ENCODE measurements at regions not wholly inside any gene's neighbourhood (a gene's known extent, or its start where the extent isn't known, plus 50 kb on each side); places are given as distances from the start of the nearest gene placed in this dataset.

DNA sequence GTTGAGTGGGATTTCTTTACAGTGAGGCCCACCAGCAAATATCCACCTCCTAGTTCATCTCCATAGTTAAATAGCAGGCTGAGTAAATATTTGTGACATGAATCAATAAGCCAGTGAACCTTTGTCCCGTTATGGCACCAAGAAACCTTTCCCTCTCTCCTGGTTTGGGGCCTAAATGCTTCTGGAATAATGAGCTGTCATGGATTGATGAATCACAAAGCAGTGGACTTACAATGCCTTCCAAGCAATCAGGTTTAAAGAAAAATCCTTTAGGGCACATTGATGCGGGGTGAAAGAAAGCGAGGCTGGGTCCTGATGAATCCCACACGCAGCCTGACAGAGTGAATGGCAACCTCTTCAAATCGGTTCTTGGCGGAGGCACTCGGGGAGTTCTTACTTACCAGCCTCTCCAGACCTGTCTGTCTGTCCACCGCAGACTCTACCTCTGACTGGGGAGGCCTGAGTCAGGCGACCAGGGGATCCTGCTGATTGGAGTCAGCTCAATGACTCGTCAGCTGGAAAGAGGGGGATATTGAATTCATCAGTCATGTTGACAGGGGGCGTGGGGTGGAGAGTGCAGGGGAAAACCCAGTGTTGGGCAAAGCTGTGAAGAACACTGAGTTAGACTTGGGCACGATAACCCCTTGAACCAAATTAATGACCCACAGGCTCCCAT is 247.3 kb downstream of the PLPP3 start:
- TF ChIP-seq, protein P1, sequence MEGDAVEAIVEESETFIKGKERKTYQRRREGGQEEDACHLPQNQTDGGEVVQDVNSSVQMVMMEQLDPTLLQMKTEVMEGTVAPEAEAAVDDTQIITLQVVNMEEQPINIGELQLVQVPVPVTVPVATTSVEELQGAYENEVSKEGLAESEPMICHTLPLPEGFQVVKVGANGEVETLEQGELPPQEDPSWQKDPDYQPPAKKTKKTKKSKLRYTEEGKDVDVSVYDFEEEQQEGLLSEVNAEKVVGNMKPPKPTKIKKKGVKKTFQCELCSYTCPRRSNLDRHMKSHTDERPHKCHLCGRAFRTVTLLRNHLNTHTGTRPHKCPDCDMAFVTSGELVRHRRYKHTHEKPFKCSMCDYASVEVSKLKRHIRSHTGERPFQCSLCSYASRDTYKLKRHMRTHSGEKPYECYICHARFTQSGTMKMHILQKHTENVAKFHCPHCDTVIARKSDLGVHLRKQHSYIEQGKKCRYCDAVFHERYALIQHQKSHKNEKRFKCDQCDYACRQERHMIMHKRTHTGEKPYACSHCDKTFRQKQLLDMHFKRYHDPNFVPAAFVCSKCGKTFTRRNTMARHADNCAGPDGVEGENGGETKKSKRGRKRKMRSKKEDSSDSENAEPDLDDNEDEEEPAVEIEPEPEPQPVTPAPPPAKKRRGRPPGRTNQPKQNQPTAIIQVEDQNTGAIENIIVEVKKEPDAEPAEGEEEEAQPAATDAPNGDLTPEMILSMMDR (IDR thresholded peaks at IDR 0.05; ENCODE audit: low read length): no peak
- TF ChIP-seq EZH2 (IDR thresholded peaks at IDR 0.05; ENCODE audit: borderline replicate concordance, low read length): no peak
